NOMO-1 (cell line): ENCODE measurements at regions not wholly inside any gene's neighbourhood (a gene's known extent, or its start where the extent isn't known, plus 50 kb on each side); places are given as distances from the start of the nearest gene placed in this dataset.
"Not testable (repeated sequence)": the region's sequence is repeated elsewhere in the genome, so short reads cannot be mapped to it uniquely, and the experiment has no call there.

Experiments
- DNase-seq, 2 experiments: peaks; one replicate each; lab custom pipeline; 2025; ENCODE audit not compliant: unreplicated experiment in 2 of 2; lab: John Stamatoyannopoulos, UW

- no peak for DNase-seq
Observed at GRCh38 chr1:194862129-194862528, 1675.7 kb upstream of the B3GALT2 start.

GRCh38 chr1:194860248-194861201 is 1674.1 kb upstream of the B3GALT2 start:
- DNase-seq, result no peak

- not testable (repeated sequence) for DNase-seq
Observed at GRCh38 chr1:194859481-194860154, 1673.2 kb upstream of the B3GALT2 start.

GRCh38 chr1:194858811-194859480 is 1672.5 kb upstream of the B3GALT2 start:
- not testable (repeated sequence) for DNase-seq

GRCh38 chr1:194857413-194857812 is 1671.0 kb upstream of the B3GALT2 start:
- DNase-seq, result no peak

- DNase-seq, result no peak
Observed at GRCh38 chr1:194848846-194849245, 1662.4 kb upstream of the B3GALT2 start.

- no peak for DNase-seq
Observed at GRCh38 chr1:194846488-194846887, 1660.1 kb upstream of the B3GALT2 start.

GRCh38 chr1:194843077-194843476 is 1656.7 kb upstream of the B3GALT2 start:
- DNase-seq, result no peak

- no peak for DNase-seq
Observed at GRCh38 chr1:194833111-194833510, 1646.7 kb upstream of the B3GALT2 start.

- DNase-seq, result not testable (repeated sequence)
Observed at GRCh38 chr1:194831595-194831994, 1645.2 kb upstream of the B3GALT2 start.

- DNase-seq, result no peak
Observed at GRCh38 chr1:194830387-194830786, 1644.0 kb upstream of the B3GALT2 start.

GRCh38 chr1:194829492-194829891 is 1643.1 kb upstream of the B3GALT2 start:
- no peak for DNase-seq

- DNase-seq, result no peak
Observed at GRCh38 chr1:194825382-194825781, 1639.0 kb upstream of the B3GALT2 start.

GRCh38 chr1:194821091-194821490 is 1634.7 kb upstream of the B3GALT2 start:
- no peak for DNase-seq

- DNase-seq, result no peak
Observed at GRCh38 chr1:194818674-194819073, 1632.3 kb upstream of the B3GALT2 start.

GRCh38 chr1:194816859-194817258 is 1630.4 kb upstream of the B3GALT2 start:
- DNase-seq, result no peak

GRCh38 chr1:194813096-194813495 is 1626.7 kb upstream of the B3GALT2 start:
- no peak for DNase-seq

GRCh38 chr1:194809665-194810064 is 1623.3 kb upstream of the B3GALT2 start:
- DNase-seq, result no peak

GRCh38 chr1:194809215-194809614 is 1622.8 kb upstream of the B3GALT2 start:
- DNase-seq, result no peak

GRCh38 chr1:194807530-194808220 is 1621.3 kb upstream of the B3GALT2 start:
- no peak for DNase-seq

- DNase-seq, result no peak
Observed at GRCh38 chr1:194802572-194802971, 1616.2 kb upstream of the B3GALT2 start.
